GM19328 (cell line): ENCODE measurements at regions not wholly inside any gene's neighbourhood (a gene's known extent, or its start where the extent isn't known, plus 50 kb on each side); places are given as distances from the start of the nearest gene placed in this dataset.
"Not testable (repeated sequence)": the region's sequence is repeated elsewhere in the genome, so short reads cannot be mapped to it uniquely, and the experiment has no call there.

ENCODE experiments used
- ATAC-seq: cut with Tn5 transposase; IDR thresholded peaks from one replicate; pipeline ENCODE4 v1.9.1; 2021; ENCODE audit warnings: mild to moderate bottlenecking, moderate library complexity; ENCODE audit not compliant: unreplicated experiment

GRCh38 chr6:71681234-71681867, 205.0 kb upstream of the RIMS1 start:
- ATAC-seq = no peak

GRCh38 chr6:71686021-71686677, 200.2 kb upstream of the RIMS1 start:
- not testable (repeated sequence) for ATAC-seq

- no peak for ATAC-seq
Observed at GRCh38 chr6:71698702-71699101, 187.6 kb upstream of the RIMS1 start.

GRCh38 chr6:71706523-71706922, 179.8 kb upstream of the RIMS1 start:
- ATAC-seq = no peak

- ATAC-seq = no peak
Observed at GRCh38 chr6:71707059-71707458, 179.3 kb upstream of the RIMS1 start.

- no peak for ATAC-seq
Observed at GRCh38 chr6:71720705-71721104, 165.6 kb upstream of the RIMS1 start.

- no peak for ATAC-seq
Observed at GRCh38 chr6:71721642-71722041, 164.7 kb upstream of the RIMS1 start.

- no peak for ATAC-seq
Observed at GRCh38 chr6:71722736-71723135, 163.6 kb upstream of the RIMS1 start.

GRCh38 chr6:71724456-71725125, 161.8 kb upstream of the RIMS1 start:
- ATAC-seq = no peak

- no peak for ATAC-seq
Observed at GRCh38 chr6:71725126-71725470, 161.3 kb upstream of the RIMS1 start.

- ATAC-seq = no peak
Observed at GRCh38 chr6:71726121-71726520, 160.2 kb upstream of the RIMS1 start.

- peak; percentile 74 for ATAC-seq
Observed at GRCh38 chr6:71727632-71728294, 158.6 kb upstream of the RIMS1 start.

GRCh38 chr6:71730284-71730683, 156.1 kb upstream of the RIMS1 start:
- ATAC-seq = no peak

GRCh38 chr6:71733970-71734899, 152.1 kb upstream of the RIMS1 start:
- no peak for ATAC-seq

GRCh38 chr6:71737953-71738352, 148.4 kb upstream of the RIMS1 start:
- no peak for ATAC-seq

GRCh38 chr6:71745525-71745924, 140.8 kb upstream of the RIMS1 start:
- no peak for ATAC-seq

- no peak for ATAC-seq
Observed at GRCh38 chr6:71766146-71766760, 120.1 kb upstream of the RIMS1 start.

GRCh38 chr6:71766796-71767195, 119.6 kb upstream of the RIMS1 start:
- ATAC-seq = no peak

GRCh38 chr6:71768356-71768755, 118.0 kb upstream of the RIMS1 start:
- ATAC-seq = no peak

GRCh38 chr6:71808865-71809264, 77.5 kb upstream of the RIMS1 start:
- no peak for ATAC-seq
